ENCODE measurements at regions not wholly inside any gene's neighbourhood (a gene's known extent, or its start where the extent isn't known, plus 50 kb on each side); places are given as distances from the start of the nearest gene placed in this dataset.

DNA sequence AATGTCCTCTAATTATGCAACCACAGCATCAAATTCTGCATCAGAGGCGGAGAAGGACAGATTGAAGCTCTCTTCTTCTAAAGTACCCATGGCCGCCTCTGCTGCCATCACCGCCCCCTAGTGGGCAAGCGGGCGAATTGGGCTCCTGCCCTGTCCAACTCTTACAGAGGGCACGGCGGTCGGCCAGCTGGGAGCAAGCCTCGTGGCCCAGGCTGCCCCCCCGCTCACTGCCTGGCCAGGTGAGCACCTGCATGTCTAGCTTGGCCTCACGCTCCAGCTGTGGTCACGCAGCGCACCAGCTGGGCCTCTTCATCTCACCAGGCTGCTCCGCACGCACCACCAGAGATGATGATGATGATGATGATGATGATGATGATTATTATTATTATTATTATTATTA lies 146.1 kb upstream of the TOM1L1 start:
- TF ChIP-seq, protein P1, sequence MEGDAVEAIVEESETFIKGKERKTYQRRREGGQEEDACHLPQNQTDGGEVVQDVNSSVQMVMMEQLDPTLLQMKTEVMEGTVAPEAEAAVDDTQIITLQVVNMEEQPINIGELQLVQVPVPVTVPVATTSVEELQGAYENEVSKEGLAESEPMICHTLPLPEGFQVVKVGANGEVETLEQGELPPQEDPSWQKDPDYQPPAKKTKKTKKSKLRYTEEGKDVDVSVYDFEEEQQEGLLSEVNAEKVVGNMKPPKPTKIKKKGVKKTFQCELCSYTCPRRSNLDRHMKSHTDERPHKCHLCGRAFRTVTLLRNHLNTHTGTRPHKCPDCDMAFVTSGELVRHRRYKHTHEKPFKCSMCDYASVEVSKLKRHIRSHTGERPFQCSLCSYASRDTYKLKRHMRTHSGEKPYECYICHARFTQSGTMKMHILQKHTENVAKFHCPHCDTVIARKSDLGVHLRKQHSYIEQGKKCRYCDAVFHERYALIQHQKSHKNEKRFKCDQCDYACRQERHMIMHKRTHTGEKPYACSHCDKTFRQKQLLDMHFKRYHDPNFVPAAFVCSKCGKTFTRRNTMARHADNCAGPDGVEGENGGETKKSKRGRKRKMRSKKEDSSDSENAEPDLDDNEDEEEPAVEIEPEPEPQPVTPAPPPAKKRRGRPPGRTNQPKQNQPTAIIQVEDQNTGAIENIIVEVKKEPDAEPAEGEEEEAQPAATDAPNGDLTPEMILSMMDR (IDR thresholded peaks at IDR 0.05) = peak in 1 of 6 experiments; percentile 8
- no peak for TF ChIP-seq POLR2A (IDR thresholded peaks at IDR 0.05)

All from esophagus squamous epithelium (tissue), 4 donors.